NB4 (cell line): ENCODE measurements at regions not wholly inside any gene's neighbourhood (a gene's known extent, or its start where the extent isn't known, plus 50 kb on each side); places are given as distances from the start of the nearest gene placed in this dataset.
A peak's percentile ranks its signal among the peaks of the same experiment; 100 is the strongest.

Experiments used
- DNase-seq: peaks from one replicate; pipeline ENCODE4 v3.0.0; 2010; ENCODE audit warnings: low read depth
- H3K4me3 ChIP-seq: one replicate; pipeline ENCODE4 v1.5.1; 2011; ENCODE audit warnings: mild to moderate bottlenecking, low read depth, low read length, moderate library complexity
- CTCF ChIP-seq: IDR thresholded peaks from one replicate; pipeline ENCODE4 v1.5.1; 2012; ENCODE audit warnings: low read depth, low read length
- MAX ChIP-seq: IDR thresholded peaks from 2 replicates; pipeline ENCODE4 v1.6.1; 2011; ENCODE audit warnings: low read depth, low read length
- MYC ChIP-seq: IDR thresholded peaks from 2 replicates; pipeline ENCODE4 v1.6.1; 2011; ENCODE audit warnings: low read depth, low read length
- POLR2A ChIP-seq: IDR thresholded peaks from 2 replicates; pipeline ENCODE4 v1.6.1; 2011; ENCODE audit warnings: mild to moderate bottlenecking; ENCODE audit not compliant: insufficient read length; ENCODE audit errors: extremely low read depth

- no peak for DNase-seq
- no peak overlapping the region for H3K4me3 ChIP-seq
- no peak for TF ChIP-seq MYC
- no peak for TF ChIP-seq MAX
- TF ChIP-seq CTCF: no peak
These were observed 407.0 kb downstream of the DSEL start for GRCh38 chr18:67109535-67109934.

GRCh38 chr18:67108894-67109293, 407.6 kb downstream of the DSEL start:
- H3K4me3 ChIP-seq: no peak overlapping the region
- DNase-seq: no peak
- no peak for TF ChIP-seq MAX
- TF ChIP-seq MYC: no peak

- TF ChIP-seq MAX: peak; percentile 26; the same call in 1 of the 2 replicates
- TF ChIP-seq MYC: no peak
- TF ChIP-seq CTCF: peak; percentile 75
- TF ChIP-seq POLR2A: no peak
- H3K4me3 ChIP-seq: no peak overlapping the region
- DNase-seq: peak; percentile 64
These were observed 411.7 kb downstream of the DSEL start for GRCh38 chr18:67104700-67105284.

- no peak overlapping the region for H3K4me3 ChIP-seq
- TF ChIP-seq MYC (no peak), MAX (no peak), CTCF (no peak), POLR2A (no peak)
- no peak for DNase-seq
These were observed 422.4 kb downstream of the DSEL start for GRCh38 chr18:67094123-67094522.

GRCh38 chr18:67092141-67092540, 424.4 kb downstream of the DSEL start:
- TF ChIP-seq MAX (no peak), CTCF (no peak), MYC (no peak)
- DNase-seq: no peak

GRCh38 chr18:67081482-67082211, 434.9 kb downstream of the DSEL start:
- no peak for DNase-seq
- H3K4me3 ChIP-seq: no peak overlapping the region

More at GRCh38 chr18:67092141-67092540, 424.4 kb downstream of the DSEL start:
- H3K4me3 ChIP-seq: no peak overlapping the region

More at GRCh38 chr18:67081482-67082211, 434.9 kb downstream of the DSEL start:
- no peak for TF ChIP-seq MYC
- TF ChIP-seq CTCF: no peak
- no peak for TF ChIP-seq POLR2A
- no peak for TF ChIP-seq MAX
